Motor neuron (in vitro differentiated cells): ENCODE measurements at regions not wholly inside any gene's neighbourhood (a gene's known extent, or its start where the extent isn't known, plus 50 kb on each side); places are given as distances from the start of the nearest gene placed in this dataset.
"Not testable (repeated sequence)": the region's sequence is repeated elsewhere in the genome, so short reads cannot be mapped to it uniquely, and the experiment has no call there.

Experiments
- ATAC-seq, 8 experiments: fragments of 200-7000 bp; cut with Tn5 transposase; replicated peaks in 6 of 8; 2 replicates each; pipeline ENCODE4 v1.8.0; 2021; ENCODE audit warnings: mild to moderate bottlenecking in 8 of 8, moderate library complexity in 8 of 8
- H3K27ac ChIP-seq, 2 donors: fragments of 250-450 bp; sonication (Bioruptor Pico); 2 replicates each; pipeline ENCODE4 v1.9.0; 2021; ENCODE audit warnings: antibody characterized with exemption in 2 of 2, mild to moderate bottlenecking in 2 of 2, moderate library complexity in 1 of 2
- H3K4me1 ChIP-seq, 2 donors: fragments of 250-450 bp; sonication (Bioruptor Pico); replicated peaks in 1 of 2; 2 replicates each; pipeline ENCODE4 v1.6.1; 2021; ENCODE audit warnings: antibody characterized with exemption in 2 of 2, mild to moderate bottlenecking in 2 of 2, moderate library complexity in 1 of 2
- H3K4me3 ChIP-seq, 5 donors: fragments of 250-450 bp; sonication (Bioruptor Pico); 2 replicates each; pipeline ENCODE4 v1.9.0; 2021; ENCODE audit warnings: antibody characterized with exemption in 5 of 5, mild to moderate bottlenecking in 5 of 5, moderate library complexity in 4 of 5
- WGBS, 10 experiments: fragments of 450-650 bp; shearing (Covaris generic); methylation state at CpG; one replicate each; pipeline ENCODE4 v1.0.0; 2022; 5-methylcytosine and 5-hydroxymethylcytosine counted together
- in situ Hi-C, 9 experiments: fragments of 400-800 bp; cut with MboI; loops; one replicate each; pipeline ENCODE4 v1.15.0; 2021; ENCODE audit warnings: low sequenced_read_pairs in 9 of 9, low pct_unique_long_range_greater_than_20kb in 2 of 9; ENCODE audit not compliant: unreplicated experiment in 9 of 9

- no peaks in the 10 kb centered on the region for H3K4me1 ChIP-seq
- ATAC-seq: no peak
- H3K4me3 ChIP-seq: no peak overlapping the region
- WGBS, 10 experiments: 75 to 100% (median 100%) methylated on average over 2 to 6 of the region's 9 CpGs; no CpG with 5 or more reads in 3 of the 10 experiments
- H3K27ac ChIP-seq: no peak overlapping the region
- in situ Hi-C loops: no loop called here
Observed at GRCh38 chr16:55019419-55020131, 88.9 kb downstream of the IRX5 start.

GRCh38 chr16:55021595-55022475, 91.2 kb downstream of the IRX5 start:
- Histone ChIP-seq H3K4me3 (no peak overlapping the region), H3K27ac (no peak overlapping the region), H3K4me1 (no peaks in the 10 kb centered on the region)
- ATAC-seq: peak in 3 of 8 experiments; percentile 94 to 99 (median 99)
- in situ Hi-C loops: no loop called here
- WGBS, 10 experiments: 0 to 100% (median 48%) methylated on average over 1 to 7 of the region's 11 CpGs; no CpG with 5 or more reads in 4 of the 10 experiments

- in situ Hi-C loops, H3K4me3 ChIP-seq, ATAC-seq, H3K4me1 ChIP-seq, H3K27ac ChIP-seq: not testable (repeated sequence)
Observed at GRCh38 chr16:55027260-55027659, 96.6 kb downstream of the IRX5 start.

- WGBS, 10 experiments: 25 to 100% (median 89%) methylated on average over 1 of the region's 1 CpG; no CpG with 5 or more reads in 2 of the 10 experiments
- H3K4me1 ChIP-seq: peaks cover 0 to 8% of the 10 kb centered on the region in 2 donors
- ATAC-seq: no peak
- no peak overlapping the region for H3K4me3 ChIP-seq
- H3K27ac ChIP-seq: no peak overlapping the region
- in situ Hi-C loops: no loop called here
Observed at GRCh38 chr16:55029509-55029908, 98.8 kb downstream of the IRX5 start.

DNA sequence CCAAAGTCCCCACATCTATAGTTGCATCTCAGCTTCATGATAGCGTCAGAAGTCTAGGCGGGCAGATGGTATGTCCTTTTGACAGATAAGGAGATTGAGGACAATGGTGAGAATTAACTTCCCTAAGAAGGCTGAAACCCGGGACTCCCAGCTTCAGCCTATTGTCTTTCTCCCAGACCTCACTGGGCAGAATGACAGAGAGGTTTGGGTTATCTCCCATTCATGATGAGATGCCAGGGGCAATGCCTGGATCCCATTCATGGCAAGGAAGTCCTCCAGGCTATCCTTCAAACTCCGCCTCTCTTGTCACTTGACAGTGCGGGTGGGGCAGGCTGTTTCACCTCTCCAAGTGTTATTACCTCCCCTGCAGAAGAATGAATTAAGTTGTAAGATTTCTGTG, 100.3 kb downstream of the IRX5 start:
- Histone ChIP-seq H3K4me3 (no peak overlapping the region), H3K27ac (no peak overlapping the region), H3K4me1 (peaks cover 0 to 14% of the 10 kb centered on the region in 2 donors)
- 40 to 100% (median 87%) methylated on average over 1 to 4 of the region's 5 CpGs; no CpG with 5 or more reads in 2 of the 10 experiments for WGBS, 10 experiments
- in situ Hi-C loops: no loop called here
- no peak for ATAC-seq

DNA sequence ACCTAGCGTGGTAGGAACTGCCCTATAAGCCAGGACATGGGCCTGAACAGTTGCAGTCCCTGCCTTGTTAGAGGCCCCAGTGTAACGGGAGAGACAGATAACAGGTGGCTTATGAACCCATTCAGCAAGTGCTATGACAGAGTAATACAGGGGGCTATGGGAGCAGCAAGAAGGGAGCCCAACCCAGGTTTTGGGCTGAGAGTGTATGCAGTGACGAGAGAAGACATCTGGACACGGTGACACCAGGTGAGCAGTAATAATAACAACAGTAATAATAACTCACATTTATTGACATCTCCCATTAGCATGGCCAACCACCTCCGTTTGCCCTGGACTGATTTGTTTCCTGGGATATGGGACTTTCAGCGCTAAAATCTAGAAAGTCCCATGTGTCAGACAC, 100.8 kb downstream of the IRX5 start:
- in situ Hi-C loops: no loop called here
- no peak overlapping the region for H3K27ac ChIP-seq
- 35 to 98% (median 85%) methylated on average over 1 to 6 of the region's 6 CpGs; no CpG with 5 or more reads in 2 of the 10 experiments for WGBS, 10 experiments
- no peak overlapping the region for H3K4me3 ChIP-seq
- ATAC-seq: no peak
- H3K4me1 ChIP-seq: peaks cover 0 to 14% of the 10 kb centered on the region in 2 donors

DNA sequence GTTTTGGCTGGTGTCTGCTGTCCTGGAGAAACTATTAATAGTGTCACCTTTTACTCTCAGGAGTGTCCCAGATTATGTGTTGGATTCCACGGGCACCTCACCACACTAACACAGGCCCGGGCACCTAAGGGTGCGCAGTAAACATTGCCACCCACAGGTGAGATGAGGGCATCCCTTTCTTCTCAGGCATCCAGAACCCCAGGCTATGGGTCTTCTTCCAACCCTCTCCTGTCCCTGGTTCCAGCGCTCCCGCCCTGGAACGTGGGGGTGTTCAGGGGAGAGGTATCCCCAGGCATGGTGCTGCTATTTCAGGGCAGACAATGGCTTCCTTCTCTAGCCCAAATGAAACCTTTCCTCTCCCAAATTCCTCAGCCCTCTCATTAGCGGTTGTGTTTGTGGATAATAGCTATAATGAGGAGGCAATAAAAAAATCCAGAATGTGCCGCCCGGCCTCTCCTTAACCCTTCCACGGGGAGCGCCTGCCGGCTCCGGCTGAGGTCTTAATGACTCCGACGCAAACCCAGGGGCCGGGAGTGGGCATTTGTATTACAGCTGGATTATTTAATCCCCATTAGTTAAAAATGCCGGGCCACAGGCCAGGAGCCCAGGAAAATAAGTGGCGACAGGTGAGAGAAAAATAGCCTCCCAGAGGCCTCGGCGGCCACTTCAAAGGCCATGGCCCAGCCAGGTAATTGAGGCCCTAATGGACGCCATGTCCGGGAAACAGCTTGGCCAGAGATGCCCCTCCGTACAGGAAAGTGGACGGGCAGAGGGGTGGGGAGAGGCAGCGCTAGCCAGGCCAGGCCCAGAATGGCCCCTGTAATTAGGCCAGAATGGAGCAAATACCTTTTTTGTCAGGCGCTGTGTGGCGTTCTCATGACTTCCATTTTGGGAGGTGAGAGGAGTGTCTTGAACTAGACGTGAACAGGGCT, 102.8 kb downstream of the IRX5 start:
- Histone ChIP-seq H3K4me3 (no peak overlapping the region), H3K27ac (no peak overlapping the region), H3K4me1 (peaks cover 5 to 31% of the 10 kb centered on the region in 2 donors)
- ATAC-seq: peak in 3 of 8 experiments; percentile 30 to 62 (median 34)
- 68 to 94% (median 82%) methylated on average over 1 to 26 of the region's 28 CpGs for WGBS, 10 experiments
- in situ Hi-C loops: no loop called here

DNA sequence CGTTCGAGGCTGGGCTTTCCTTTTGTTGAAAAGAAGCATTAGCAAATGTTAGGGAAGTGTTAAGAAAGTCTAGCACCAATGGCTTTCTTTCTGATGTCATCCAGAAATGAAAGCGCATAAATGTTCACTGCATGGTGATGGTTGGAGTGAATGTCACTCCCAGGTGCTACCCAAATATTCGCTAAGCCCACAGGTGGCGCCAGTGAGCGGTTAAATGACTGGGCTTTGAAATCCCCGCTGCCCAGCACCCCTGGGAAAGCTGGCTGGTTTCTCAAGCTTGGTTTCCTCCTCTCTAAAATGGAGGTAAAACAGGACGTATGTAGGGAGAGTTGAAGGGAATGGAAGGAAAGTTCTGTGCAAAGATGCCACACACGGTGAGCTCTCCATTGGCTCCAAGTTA, 104.4 kb downstream of the IRX5 start:
- H3K27ac ChIP-seq: no peak overlapping the region
- peak in 4 of 8 experiments; percentile 11 to 75 (median 48) for ATAC-seq
- 35 to 88% (median 47%) methylated on average over 1 to 8 of the region's 9 CpGs; no CpG with 5 or more reads in 2 of the 10 experiments for WGBS, 10 experiments
- in situ Hi-C loops: no loop called here
- no peak overlapping the region for H3K4me3 ChIP-seq
- peaks cover 6 to 34% of the 10 kb centered on the region in 2 donors for H3K4me1 ChIP-seq

- no peak overlapping the region for H3K27ac ChIP-seq
- no peak overlapping the region for H3K4me3 ChIP-seq
- H3K4me1 ChIP-seq: peaks cover 6 to 34% of the 10 kb centered on the region in 2 donors
- WGBS, 10 experiments: 4 to 100% (median 70%) methylated on average over 2 to 3 of the region's 4 CpGs; no CpG with 5 or more reads in 7 of the 10 experiments
- in situ Hi-C loops: no loop called here
- ATAC-seq: peak in 2 of 8 experiments; percentile 51 to 67
Observed at GRCh38 chr16:55035956-55036355, 105.3 kb downstream of the IRX5 start.

DNA sequence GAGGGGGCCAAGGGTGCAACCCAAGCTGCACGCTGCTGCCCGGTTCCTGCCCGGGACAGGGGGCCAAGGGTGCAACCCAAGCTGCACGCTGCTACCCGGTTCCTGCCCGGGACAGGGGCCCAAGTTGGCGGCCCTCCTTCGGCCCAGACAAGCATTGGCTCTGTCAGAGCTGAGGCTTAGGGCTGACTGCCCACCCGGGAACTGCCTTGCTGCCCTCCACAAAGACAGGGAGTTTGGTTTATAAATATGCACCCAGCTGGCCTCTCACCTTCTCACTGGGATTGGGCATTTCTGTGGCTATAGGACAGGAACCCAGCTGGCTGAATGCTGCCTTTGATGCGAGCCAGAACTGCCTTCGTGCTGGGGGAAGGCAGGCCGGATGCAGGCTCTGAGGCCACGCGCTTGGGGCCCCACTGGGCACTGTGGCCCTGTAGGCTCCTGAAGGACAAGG, 105.7 kb downstream of the IRX5 start:
- no peak for ATAC-seq
- in situ Hi-C loops: no loop called here
- 58 to 100% (median 72%) methylated on average over 1 to 5 of the region's 14 CpGs; no CpG with 5 or more reads in 5 of the 10 experiments for WGBS, 10 experiments
- peaks cover 6 to 34% of the 10 kb centered on the region in 2 donors for H3K4me1 ChIP-seq
- no peak overlapping the region for H3K4me3 ChIP-seq
- no peak overlapping the region for H3K27ac ChIP-seq

GRCh38 chr16:55037046-55037445, 106.4 kb downstream of the IRX5 start:
- Histone ChIP-seq H3K4me3 (no peak overlapping the region), H3K27ac (no peak overlapping the region), H3K4me1 (peaks cover 6 to 34% of the 10 kb centered on the region in 2 donors)
- ATAC-seq: no peak
- 60 to 100% (median 93%) methylated on average over 1 to 4 of the region's 4 CpGs; no CpG with 5 or more reads in 2 of the 10 experiments for WGBS, 10 experiments
- in situ Hi-C loops: no loop called here

DNA sequence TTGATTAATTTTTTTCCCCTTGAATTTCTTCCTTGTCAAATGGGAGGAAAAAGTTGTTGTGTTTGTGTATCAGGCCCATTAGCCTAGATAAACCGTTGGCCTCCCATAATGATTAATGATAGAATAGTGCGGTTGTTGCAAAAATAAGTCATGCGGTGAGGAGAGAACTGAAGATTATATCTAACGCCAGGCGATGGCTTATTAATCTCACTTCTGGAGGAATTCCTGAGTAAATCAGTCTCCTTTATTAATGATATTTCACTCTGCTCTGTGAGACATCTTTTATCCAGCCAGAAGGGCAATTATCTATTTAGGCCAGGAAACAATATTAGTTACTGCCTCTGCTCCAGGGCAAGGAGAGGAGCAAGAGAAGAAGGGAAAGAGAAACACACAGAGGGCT, 107.3 kb downstream of the IRX5 start:
- Histone ChIP-seq H3K4me3 (no peak overlapping the region), H3K4me1 (peaks cover 6 to 34% of the 10 kb centered on the region in 2 donors), H3K27ac (no peak overlapping the region)
- WGBS, 10 experiments: 32 to 100% (median 56%) methylated on average over 1 to 4 of the region's 5 CpGs; no CpG with 5 or more reads in 3 of the 10 experiments
- in situ Hi-C loops: no loop called here
- peak in 5 of 8 experiments; percentile 22 to 73 (median 48) for ATAC-seq
